22Rv1 (cell line): ENCODE measurements at regions not wholly inside any gene's neighbourhood (a gene's known extent, or its start where the extent isn't known, plus 50 kb on each side); places are given as distances from the start of the nearest gene placed in this dataset.

Experiments
- H3K27ac ChIP-seq: fragments of 450-650 bp; 2 replicates; pipeline ENCODE4 v1.5.1; 2017
- ZFX ChIP-seq: fragments of 450-650 bp; IDR thresholded peaks from 2 replicates; pipeline ENCODE4 v1.6.1; 2017; ENCODE audit warnings: antibody characterized with exemption, borderline replicate concordance
- TF ChIP-seq, protein P1 (sequence below): fragments of 450-650 bp; IDR thresholded peaks from 2 replicates; pipeline ENCODE4 v1.5.1; 2017; ENCODE audit warnings: mild to moderate bottlenecking

DNA sequence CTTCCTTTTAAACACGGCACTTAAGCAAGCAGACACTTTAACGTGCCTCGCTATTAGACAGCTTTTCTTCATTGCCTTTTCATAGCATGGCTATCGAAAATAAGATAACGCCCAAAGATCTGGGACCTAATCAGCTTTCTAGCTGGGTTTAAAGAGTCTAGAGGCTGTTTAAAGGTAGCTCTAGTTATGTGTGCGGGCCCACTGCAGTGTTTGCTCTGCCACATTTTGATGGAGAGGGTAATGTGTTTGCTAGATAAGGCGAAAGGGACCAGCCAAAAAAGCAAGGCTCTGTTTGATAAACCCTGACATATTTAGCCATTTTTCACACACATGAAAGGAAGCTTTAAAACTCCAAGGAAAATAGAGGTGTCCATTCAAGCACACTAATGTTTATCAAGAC is 91.6 kb downstream of the NR2F2 start:
- H3K27ac ChIP-seq: no peak overlapping the region
- TF ChIP-seq, protein P1, sequence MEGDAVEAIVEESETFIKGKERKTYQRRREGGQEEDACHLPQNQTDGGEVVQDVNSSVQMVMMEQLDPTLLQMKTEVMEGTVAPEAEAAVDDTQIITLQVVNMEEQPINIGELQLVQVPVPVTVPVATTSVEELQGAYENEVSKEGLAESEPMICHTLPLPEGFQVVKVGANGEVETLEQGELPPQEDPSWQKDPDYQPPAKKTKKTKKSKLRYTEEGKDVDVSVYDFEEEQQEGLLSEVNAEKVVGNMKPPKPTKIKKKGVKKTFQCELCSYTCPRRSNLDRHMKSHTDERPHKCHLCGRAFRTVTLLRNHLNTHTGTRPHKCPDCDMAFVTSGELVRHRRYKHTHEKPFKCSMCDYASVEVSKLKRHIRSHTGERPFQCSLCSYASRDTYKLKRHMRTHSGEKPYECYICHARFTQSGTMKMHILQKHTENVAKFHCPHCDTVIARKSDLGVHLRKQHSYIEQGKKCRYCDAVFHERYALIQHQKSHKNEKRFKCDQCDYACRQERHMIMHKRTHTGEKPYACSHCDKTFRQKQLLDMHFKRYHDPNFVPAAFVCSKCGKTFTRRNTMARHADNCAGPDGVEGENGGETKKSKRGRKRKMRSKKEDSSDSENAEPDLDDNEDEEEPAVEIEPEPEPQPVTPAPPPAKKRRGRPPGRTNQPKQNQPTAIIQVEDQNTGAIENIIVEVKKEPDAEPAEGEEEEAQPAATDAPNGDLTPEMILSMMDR: no peak
- no peak for TF ChIP-seq ZFX

DNA sequence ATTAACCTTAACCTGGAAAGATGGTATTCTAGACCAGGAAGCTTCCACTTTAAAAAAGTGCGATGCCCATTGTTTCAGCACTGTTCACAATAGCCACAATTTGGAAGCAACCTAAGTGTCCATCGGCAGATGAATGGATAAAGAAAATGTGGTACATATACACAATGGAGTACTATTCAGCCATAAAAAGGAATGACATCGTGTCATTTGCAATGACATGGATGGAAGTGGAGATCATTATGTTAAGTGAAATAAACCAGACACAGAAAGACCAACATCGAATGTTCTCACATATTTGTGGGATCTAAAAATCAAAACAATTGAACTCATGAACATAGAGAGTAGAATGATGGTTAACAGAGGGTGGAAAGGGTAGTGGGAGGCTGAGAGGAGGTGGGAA is 94.2 kb downstream of the NR2F2 start:
- H3K27ac ChIP-seq: no peak overlapping the region
- TF ChIP-seq, protein P1: no peak
- no peak for TF ChIP-seq ZFX

DNA sequence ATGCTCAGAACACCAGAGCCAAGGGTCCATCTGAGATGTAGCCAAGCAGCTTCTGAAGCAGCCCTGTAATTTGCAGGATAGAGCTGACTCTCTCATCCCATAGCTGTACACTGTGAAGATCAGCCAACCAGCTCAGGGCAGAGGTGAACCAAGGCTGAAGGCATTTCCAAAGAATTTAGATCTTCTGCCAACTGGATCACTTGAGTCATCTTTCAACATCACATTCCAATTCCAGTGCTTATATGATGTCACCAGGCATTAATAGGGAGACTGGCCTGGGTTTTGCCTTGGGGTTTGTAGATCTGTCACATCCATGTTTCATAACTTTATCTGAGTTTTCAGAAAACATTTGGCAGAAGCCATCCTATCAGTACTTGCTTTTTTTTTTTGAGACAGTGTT is 98.2 kb downstream of the NR2F2 start:
- TF ChIP-seq ZFX: no peak
- TF ChIP-seq, protein P1: no peak
- H3K27ac ChIP-seq: no peak overlapping the region

DNA sequence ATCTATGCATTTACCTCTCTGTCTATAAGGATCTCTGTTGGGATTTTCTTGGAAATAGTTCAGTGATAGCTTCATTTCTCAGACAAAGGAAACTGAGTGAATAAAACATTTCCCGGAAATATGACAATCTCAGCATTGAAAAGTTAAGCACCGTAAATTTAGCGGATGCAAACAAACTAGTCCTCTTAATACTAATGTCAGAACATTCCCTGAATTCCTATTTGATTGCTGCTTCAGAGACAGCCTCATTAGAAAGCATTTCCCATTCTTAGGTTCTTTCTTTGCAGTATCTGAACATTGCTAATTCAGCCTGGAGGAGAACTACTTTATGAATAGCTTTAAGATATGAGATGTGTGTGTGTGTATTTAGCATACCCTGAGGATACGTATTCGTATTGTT is 101.3 kb downstream of the NR2F2 start:
- no peak overlapping the region for H3K27ac ChIP-seq

DNA sequence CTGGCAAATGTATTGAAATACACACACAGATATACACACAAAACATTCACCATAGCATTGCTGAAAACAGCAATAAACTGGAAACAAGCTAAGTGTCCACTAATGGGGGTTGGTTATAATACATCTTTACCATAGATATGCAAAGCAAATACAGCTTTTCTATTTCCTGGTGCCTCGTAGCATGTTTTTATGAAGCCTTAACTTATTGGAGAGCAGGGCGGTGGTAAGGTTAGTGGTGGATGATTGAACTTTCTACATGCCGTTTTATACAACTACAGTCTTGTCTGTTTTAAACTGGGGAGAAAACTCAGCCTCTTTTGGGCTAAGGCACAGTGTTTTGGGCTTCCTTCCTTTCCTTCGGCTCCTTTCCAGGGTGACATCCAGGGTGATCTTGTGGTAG is 104.5 kb downstream of the NR2F2 start:
- H3K27ac ChIP-seq: no peak overlapping the region
- no peak for TF ChIP-seq ZFX
- TF ChIP-seq, protein P1: no peak

More for the DNA sequence above, 101.3 kb downstream of the NR2F2 start:
- TF ChIP-seq ZFX: no peak
- TF ChIP-seq, protein P1: no peak

DNA sequence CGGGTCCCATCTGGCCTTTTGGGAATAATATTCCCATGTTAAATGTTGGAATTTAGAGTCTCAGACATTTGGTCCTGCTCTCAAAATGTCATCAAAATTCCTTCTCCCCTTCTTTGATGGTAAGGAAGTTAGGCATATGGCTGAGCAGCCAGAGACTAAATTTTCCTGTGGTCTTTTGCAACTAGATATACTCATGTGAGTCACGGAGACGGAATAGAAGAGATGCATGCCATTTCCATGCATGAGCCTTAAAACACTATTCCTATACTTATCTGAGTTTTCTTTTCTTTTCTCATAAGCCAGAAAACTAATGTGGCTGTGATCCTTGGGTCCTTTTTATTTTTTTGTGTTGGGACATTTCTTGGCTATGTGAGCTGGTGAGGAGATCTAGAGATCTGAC is 105.3 kb downstream of the NR2F2 start:
- H3K27ac ChIP-seq: no peak overlapping the region
- TF ChIP-seq, protein P1: no peak
- no peak for TF ChIP-seq ZFX

DNA sequence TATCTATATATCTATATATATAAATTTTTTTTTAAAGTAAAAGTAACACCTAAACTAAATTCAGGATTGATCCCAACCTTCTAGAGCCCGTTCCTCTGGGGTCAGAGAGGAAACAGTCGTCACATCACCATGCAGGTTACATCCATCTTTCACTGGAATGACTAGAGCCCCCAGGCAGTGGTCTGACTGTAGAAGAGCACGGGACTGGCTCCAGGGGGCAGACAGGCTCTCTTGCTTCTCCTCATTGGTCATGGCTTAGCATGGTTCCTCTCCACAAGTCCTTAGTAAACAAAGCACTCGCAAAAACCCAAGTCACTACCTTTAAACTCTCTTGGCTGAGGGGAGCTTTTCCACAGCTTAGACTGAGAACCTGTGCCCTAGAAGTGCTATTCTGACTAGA is 110.5 kb downstream of the NR2F2 start:
- no peak overlapping the region for H3K27ac ChIP-seq
- TF ChIP-seq, protein P1: no peak
- TF ChIP-seq ZFX: no peak
